Glomerular endothelial cell (primary cell): ENCODE measurements at regions not wholly inside any gene's neighbourhood (a gene's known extent, or its start where the extent isn't known, plus 50 kb on each side); places are given as distances from the start of the nearest gene placed in this dataset.
"Not testable (repeated sequence)": the region's sequence is repeated elsewhere in the genome, so short reads cannot be mapped to it uniquely, and the experiment has no call there.

Experiments used
- DNase-seq: peaks from one replicate; pipeline ENCODE4 v3.0.0-alpha.2; 2011; ENCODE audit warnings: low read depth, low spot score; ENCODE audit errors: extremely low read depth

DNA sequence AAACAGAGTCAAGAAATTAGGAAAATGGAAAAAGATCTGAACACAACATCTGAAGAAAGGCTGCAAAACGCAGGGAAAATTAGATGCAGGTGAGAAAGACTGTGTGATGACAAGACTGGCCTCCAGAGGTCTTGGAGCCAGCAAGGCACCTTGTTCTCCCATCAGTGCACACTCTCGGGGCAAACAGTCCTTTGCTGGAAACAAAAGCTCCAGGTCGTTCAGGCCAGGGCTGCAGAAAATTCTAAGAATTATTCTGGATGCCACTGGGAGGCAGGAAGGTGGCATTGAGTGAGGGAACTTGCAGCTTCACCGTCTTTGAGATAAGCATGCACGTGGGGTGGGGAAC lies 219.9 kb upstream of the SSTR4 start:
- no peak for DNase-seq

DNA sequence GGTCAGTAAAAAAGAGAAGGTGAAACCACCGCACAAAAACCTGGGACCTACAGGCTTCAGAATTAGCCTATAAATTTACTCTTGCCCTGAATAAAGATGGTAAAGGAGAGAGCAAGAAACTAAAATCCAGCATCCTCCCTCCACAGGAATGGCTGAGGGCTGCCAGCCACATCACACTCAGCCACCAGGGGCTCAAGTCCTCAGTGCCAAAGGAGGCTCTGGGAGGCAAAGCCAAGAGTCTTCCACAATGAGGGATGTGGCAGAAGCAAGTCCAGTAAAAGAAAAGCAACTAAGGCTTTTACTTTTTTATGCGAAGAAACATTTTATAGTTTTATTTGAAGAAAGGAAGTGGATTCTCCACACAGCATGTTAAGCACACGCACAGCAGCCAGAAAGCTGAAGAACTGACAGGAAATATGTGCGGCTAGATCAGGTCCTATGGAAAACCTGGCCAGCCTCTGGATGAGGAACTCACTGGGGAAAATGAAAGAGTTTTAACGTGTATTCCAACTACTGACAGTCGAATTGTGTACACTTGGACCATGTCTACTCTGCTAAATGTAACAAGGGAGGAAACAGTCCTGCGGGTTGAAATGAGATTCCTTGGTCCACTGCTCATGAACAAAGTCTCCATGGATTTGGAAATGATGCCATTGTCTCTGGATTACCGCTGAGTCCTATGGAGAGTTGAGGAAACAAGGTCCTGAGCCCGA lies 219.4 kb upstream of the SSTR4 start:
- no peak for DNase-seq

DNA sequence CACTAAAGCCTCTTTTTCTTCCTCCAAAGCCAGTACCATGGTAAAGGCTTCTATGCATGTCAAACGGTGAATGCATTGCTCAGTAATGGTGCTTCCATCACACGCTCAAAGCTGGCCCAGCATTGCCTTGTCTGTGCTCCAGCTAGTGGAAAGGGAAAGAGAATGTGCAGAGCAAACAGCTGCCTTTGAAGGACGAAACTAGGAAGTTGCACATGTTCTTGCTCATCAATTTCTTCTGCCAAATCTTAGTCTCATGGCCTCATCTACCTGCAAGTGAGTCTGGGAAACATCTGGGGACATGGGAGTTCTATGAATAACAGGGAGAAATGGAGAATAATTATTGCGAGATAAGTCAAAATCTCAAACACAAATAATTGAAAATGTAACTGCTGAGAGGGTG lies 216.5 kb upstream of the SSTR4 start:
- no peak for DNase-seq

DNA sequence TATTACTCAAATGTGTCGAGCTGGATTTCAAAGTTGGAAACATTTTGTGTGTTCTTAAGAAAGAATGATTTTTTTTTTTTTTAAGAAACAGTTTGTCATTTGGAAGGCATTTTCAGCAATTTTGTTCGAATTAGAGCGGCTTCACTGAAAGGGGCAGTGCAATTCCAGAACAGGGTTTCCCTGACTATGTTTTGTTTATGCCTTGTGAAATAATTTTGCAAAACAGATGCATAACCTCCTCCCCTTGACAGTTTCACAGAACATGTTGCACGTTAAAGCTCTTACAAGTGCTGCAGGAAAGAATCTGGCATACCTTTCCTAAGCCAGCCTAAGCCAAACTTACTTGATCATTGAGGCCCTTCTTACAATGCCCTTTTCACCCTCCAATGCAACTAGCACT lies 216.0 kb upstream of the SSTR4 start:
- DNase-seq, result no peak

DNA sequence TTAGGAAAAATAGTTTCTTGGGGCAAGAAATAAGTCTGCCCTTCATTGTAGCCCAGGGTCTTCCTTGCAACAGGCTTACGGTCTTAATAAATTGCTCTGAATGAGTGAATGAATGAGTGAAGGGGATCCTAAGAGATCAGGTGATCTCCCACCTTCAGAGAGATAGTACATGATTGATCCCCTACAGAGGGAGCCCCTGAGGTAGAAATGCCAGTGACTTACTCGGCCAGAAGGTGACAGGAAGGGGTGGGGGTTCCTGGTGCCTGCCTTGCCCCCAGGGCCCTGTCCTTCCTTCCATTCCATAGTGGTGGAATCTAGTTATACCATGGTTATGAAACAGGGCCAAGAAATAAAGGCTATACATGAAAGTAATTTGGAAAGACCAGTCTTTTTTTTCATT lies 215.3 kb upstream of the SSTR4 start:
- no peak for DNase-seq

DNA sequence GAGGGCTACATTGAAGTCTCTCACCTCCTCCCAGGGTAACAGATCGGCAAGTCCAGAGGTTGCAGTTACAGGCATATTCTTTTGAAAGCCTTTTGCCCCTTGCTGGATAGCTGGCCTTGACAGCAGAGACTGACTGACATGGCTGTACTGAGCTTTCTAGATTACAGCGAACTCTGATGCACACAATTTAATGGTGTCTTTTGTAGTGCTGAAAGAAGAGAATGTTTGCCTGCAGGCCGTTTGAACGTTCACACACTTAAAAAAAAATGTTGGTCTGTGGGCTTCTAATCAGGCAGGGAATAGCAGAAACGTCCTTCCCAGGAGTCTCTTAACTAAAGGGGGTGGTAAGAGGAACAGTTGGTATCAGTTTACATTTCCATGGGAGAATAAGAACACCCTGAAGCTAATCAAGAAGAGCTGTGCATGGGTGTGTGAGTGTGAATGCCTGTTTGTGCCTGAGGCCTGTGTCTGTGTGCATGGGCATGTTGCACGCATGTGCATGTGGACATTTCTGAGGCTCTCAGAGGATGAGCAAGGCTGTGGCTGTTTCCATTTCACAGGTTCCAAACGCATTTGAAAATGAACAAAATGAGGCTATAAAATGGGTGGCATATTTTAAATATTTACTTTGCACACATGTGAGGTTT lies 213.9 kb upstream of the SSTR4 start:
- no peak for DNase-seq

DNA sequence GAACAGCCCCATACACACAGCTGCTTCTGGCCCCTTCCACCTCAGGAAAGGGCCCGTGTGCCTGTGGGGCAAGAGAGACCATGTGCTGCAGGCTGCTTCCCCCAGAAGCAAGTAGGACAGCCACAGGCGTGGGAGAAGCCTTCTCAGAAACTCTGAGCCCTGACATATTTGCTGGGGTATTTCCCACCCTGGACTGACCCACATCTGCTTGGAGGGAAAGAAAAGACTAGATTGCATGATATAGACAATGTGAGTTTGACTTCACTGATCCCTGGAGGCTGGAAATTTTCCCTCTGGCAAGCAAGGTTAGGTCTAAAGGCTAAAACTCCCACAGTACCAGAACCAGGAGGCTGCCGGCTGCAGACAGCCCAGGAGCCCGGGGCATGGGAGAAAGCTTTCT lies 213.3 kb upstream of the SSTR4 start:
- DNase-seq, result no peak

DNA sequence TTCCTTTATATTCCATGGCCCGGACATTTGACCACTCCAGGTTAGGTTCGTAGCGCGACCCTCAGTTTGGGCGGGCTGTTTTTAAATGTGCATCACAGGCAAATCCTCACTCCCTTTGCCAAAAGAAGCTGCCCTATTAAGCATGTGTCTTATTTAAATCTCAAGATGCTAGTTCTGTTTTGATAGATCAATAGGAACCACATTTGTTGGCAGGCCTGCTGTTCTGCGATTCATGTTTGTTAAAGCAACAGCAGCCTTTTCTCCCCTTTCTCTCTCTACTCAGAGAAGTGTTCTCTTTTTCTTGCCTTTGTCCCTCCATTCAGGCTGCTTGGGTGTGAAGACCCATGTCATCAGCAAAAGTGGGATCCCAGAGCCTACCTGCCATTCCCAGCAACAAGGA lies 212.0 kb upstream of the SSTR4 start:
- no peak for DNase-seq

DNA sequence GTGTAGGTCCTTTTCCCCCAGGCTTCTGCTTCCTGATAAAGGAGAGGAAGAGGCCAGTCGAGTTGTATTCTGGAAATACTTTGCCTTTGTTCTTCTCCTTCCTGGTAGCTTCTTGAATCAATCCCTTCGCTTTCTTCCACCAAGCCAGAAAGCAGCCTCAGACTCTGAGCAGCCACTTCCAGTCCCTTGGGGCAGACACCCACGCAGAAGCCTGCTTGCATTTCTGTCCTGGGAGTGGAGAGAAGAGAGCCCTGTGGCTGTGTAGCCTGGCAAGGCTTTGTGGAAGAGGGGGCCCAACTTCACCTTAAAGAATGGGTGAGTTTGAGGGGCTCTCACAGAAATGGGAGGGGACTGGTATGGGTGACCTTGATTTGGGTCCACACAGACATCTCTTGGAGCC lies 211.0 kb upstream of the SSTR4 start:
- no peak for DNase-seq

DNA sequence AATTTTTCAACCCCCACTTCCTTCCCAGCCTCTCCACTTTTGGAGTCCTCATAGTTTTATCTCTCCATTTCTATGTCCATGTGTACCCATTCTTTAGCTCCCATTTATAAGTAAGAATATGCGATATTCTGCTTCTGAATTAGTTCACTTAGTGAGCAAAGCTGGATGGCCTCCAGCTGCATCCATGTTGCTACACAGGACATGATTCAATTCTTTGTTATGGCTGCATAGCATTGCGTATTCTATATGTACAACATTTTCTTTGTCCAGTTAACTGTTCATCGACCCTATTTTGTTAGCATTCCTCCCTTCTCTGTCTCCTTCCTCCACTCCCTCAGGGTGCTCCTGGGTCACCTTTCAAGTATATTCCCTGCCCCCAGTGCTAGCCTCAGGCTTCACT lies 210.0 kb upstream of the SSTR4 start:
- no peak for DNase-seq

DNA sequence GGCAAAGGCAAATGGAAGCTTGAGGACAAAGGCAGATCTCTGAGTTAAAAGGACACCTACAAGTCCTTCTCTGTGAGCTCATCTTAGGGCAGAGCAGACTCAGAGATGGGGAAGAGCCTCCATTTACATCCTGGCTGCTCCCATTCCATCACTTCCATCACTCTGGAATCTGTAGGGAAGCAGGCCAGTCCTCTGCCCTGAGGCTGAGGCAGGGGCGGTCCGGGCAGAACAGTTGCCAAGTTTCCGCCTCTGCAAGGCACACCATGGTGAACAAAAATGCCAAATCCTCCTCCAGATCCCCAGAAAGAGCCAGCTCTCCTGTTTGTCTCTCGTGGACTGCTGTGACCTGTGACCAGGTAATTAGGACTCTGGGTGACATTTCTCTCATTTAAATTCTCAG lies 209.6 kb upstream of the SSTR4 start:
- DNase-seq, result no peak

DNA sequence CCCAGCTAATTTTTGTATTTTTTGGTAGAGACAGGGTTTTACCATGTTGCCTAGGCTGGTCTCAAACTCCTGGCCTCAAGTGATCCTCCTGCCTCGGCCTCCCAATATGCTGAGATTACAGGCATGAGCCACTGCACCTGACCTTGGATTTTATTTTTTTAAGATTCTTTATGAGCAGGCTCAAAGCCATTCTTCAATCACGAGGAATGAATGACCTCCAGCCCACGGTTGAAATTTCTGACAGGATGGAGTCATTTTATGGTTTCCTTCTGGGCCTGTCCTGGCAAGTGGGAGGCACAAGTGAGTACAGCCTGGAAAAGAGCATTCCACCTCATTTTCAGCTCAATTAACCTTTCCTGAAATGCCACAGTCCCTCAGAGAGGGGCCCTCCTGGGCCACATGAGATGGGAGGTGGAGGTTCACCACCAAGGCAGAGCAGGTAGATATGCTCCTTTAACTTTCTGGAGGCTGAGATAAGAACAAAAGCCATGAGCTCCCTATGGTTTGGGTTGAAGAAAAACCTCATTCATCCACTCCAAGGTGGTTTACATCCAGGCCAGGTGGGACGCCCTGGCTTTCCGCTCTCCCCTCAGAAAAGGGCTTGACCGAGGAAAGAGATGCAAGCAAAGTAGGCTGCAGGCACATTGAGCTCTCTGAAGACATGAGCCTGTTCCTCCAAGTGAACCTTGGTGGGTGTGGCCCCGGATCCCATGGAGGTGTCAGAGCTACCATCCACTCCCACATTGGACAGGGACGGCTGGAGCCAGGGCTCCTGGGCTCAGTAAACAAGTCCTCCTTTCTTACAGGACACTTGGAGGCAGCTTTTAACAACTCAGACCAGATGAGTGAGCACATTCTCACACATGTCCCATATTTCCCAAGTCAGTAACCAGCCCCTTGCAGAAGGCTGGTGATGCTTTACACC lies 208.5 kb upstream of the SSTR4 start:
- DNase-seq, result no peak

DNA sequence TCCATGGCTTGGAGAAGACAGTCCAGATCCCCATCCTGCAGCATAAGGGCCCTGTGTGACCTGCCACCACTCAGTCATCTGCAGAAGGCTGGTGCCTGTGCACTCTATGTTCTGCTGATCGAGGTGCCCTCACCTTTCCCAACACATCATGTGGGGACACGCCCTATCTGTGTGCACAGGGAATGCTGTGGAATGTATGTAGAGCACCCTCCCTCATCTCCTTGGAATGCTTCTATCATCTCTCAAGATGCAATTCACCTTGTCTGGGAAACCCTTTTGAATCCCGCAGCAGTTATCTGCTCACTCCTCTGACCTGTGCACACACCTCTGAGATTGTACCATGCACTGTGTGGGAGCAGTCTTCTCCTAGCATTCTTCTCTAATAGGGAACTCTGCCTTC lies 207.2 kb upstream of the SSTR4 start:
- DNase-seq, result no peak

DNA sequence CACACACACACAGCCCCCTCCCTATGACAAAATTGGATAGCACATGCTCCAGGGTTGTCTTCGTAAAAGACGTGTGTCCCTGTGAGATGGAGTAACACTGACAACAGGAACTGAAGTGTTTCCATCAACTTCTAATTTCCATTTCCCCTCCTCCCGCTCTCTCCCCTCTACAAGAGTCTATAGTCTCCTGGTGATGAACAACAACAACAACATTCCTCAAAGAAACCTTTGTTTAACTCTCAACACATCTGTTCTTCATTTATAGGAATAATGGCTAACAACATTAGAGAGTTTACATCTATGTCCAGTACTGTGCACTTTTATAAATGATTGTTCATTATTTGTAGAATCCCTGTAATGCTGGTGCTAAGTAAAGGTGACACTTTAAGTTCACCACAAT lies 205.8 kb upstream of the SSTR4 start:
- no peak for DNase-seq

DNA sequence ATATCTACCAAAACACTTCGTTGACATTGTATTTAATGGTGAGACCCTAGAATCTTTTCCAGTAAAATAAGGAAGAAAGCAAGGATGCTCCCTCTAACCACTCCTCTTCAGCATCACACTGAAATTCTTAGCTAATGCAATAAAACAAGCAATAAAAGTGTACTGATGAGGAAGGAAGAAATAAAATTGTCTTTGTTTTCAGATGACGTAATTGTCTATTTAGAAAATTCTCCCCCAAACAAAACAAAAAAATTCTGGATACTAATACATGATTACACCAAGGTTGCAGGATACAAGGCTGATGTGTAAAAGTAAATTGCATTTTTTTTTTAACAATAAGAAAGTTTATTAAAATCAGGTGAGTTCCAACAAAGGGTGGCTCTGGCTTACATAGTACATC lies 205.0 kb upstream of the SSTR4 start:
- DNase-seq, result no peak

DNA sequence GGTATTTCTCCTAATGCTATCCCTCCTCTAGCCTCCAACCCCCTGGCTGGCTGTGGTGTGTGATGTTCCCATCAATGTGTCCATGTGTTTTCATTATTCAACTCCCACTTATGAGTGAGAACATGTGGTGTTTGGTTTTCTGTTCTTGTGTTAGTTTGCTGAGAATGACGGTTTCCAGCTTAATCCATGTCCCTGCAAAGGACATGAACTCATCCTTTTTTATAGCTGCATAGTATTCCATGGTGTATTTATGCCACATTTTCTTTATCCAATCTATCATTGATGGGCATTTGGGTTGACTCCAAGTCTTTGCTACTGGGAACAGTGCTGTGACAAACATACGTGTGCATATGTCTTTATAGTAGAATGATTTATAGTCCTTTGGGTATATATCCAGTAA lies 204.4 kb upstream of the SSTR4 start:
- DNase-seq, result not testable (repeated sequence)

DNA sequence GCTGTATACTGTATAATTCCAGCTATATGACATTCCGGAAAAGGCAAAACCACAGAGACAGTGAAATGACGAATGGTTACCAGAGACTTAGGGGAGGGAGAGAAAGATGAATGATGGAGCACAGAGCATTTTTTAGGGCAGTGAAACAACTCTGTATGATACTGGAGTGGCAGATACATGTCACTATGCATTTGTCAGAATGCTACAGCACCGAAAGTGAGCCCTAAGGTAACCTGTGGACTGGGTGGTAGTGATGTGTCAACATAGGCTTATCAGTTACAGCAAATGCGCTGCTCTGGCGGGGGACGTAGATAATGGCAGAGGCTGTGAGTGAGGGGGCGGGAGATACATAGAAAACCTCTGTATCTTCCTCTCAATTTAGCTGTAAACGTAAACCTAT lies 201.3 kb upstream of the SSTR4 start:
- DNase-seq, result no peak

DNA sequence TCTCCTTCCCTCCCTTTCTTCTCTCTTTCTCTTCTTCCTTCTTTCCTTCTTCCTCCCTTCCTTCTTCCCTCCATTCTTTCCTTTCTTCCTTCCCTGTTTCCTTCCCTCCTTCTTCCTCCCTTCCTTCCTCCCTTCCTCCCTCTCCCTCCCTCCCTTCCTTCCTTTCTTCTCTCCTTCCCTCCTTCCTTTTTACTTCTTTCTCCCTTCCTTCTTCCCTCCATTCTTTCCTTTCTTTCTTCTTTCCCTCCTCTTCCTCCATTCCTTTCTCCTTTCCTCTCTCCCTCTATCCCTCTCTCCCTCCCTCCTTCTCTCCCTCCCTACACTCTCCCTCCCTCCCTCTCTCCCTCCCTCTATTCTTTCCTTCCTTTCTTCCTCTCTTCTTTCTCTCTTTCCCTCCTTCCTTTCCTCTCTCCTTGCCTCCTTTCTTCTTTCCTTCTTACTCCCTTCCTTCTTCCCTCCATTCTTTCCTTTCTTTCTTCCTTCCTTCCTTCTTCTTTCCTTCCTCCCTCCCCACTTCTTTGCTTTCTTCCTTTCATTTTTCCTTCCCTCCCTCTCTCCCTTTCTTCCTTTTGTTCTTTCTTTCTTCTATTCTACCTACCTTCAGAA lies 200.4 kb upstream of the SSTR4 start:
- no peak for DNase-seq

DNA sequence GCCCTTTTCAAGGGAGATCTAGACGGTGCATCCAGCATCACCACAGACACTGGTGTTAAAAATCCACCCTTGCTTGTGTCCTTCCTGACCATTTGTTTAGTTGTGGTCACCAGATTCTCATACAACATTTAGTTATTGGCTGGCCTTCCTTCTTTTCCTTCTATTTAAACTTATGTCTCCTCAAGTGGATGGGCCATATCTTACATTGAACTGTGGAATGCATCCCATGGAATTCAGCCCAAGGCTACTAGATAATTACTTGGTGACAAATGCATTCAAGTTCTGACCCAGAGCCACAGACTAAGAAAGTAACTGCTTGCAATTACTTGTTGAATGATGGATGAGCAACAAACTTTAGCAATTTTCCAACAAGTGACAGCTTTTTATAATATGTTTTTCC lies 198.9 kb upstream of the SSTR4 start:
- DNase-seq, result no peak

DNA sequence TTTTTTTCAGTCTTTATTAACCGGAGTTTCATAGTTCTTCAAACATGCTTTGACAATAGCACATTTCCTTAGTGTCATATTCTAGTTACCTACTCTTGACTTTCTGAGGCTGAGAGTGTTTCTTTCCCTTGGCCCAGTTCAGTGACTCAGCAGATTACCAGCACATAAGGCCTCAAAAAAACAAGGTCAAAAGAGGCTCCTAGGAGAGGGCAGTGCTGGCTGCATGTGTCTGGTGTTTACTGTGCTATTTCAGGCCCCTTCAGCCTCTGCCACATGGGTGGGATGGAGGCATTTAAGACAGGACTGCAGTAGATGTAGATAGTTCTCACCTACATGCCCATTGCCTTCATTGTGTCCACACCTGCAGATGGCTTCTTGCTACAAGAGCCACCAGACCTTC lies 198.2 kb upstream of the SSTR4 start:
- DNase-seq, result no peak

DNA sequence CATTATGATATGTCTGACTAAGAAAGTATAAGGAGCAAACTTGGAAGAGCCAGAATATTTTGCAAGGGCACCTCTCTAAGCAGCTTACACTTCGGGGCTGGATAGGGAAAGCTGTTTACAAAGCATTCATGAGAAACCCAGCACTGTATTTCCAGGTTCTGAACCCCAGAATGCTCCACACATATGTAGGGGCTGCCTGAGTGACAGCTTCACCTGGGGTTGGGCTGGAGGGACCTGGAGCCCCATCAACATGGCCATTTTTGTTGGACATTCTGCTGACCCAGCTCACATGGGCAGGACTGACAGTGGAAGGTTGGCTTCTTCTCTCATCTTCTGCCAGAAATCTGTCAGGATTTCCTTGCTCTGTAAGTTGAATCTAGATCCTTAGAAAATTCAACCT lies 197.1 kb upstream of the SSTR4 start:
- no peak for DNase-seq

DNA sequence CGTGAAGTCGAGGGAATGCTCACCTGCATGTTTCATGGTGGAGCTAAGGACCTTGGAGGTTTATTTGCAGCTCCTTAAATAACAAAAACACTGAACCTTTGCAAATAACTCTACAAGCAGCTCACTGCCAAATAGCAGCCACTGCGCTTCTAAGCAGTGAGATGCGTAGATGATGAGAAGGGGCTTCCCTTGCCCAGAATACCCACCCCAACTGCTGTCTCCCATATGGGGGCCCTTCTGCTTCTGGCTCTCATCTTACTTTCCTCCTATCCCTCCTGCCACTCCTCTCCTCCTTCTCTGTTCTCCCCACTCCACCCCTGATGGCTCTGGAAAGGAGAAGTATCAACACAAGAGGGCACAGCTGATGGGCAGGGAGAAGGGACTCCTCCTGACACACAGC lies 193.3 kb upstream of the SSTR4 start:
- no peak for DNase-seq
